ACHN (cell line): ENCODE measurements at regions not wholly inside any gene's neighbourhood (a gene's known extent, or its start where the extent isn't known, plus 50 kb on each side); places are given as distances from the start of the nearest gene placed in this dataset.

ENCODE experiments used
- DNase-seq: peaks from one replicate; pipeline ENCODE4 v3.0.0-alpha.2; 2015
- in situ Hi-C: cut with HindIII; loops from 2 replicates; pipeline ENCODE4 v1.10.0; 2017; ENCODE audit warnings: low sequenced_read_pairs, low pct_ligation_motif_present, low pct_unique_long_range_greater_than_20kb

- in situ Hi-C loops = no loop called here
- no peak for DNase-seq
Measured at GRCh38 chr2:12950174-12950573, 233.4 kb downstream of the TRIB2 start.

- in situ Hi-C loops = no loop called here
- DNase-seq = no peak
Measured at GRCh38 chr2:12950957-12951656, 234.4 kb downstream of the TRIB2 start.

DNA sequence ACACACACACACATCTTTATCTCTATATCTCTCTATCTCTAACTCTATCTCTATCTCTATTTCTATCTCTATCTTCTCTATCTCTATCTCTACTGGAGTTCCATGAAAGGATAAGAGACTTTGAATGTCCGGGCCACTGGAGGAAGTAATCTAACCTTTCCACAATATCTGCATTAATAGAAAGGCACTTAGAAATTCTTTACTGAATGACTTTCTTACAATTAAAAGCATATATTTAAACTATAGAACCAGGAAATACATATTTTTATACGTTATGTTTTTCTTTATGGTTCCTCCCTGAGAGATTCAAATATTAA, 234.9 kb downstream of the TRIB2 start:
- in situ Hi-C loops = no loop called here
- DNase-seq = no peak

- no peak for DNase-seq
- in situ Hi-C loops = no loop called here
Measured at GRCh38 chr2:12953596-12953995, 236.9 kb downstream of the TRIB2 start.

GRCh38 chr2:12955864-12956263, 239.1 kb downstream of the TRIB2 start:
- in situ Hi-C loops = no loop called here
- DNase-seq = no peak

GRCh38 chr2:12957251-12957650, 240.5 kb downstream of the TRIB2 start:
- in situ Hi-C loops = no loop called here

DNA sequence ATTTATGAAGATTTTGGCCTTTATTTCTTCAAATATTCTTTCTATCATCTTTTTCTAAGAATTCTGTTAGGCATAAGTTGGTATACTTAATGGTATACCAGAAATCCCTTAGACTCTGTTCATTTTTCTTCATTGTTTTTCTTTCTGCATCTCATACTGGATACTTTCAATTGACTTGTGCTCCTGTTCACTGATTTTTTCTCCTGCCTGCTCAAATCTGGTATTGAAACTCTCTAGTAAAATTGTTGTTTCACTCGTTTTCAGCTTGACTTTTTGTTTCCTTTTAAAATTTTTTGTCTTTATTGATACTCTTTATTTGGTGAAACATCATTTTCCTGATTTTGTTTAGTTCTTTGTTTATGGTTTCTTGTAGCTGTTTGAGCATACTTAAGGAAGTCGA, 243.2 kb downstream of the TRIB2 start:
- no peak for DNase-seq
- in situ Hi-C loops = no loop called here

More at GRCh38 chr2:12957251-12957650, 240.5 kb downstream of the TRIB2 start:
- no peak for DNase-seq

DNA sequence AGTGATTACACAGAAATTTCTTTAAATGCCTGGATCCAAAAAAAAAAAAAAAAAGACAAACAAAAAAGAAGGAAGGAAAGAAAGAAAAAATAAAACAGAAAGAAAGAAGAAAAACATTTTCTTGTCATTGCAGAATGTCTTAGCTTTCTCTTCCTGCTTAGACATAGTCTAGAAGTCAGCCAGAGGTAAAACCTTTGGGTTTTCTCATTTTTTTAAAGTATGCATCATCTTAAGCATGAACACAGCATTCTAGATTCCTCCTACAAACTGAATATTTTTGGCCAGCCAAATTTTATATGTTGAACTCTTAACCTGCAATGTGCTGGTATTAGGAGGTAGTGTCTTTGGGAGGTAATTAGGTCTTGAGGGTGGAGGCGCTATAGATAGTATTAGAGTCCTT, 243.9 kb downstream of the TRIB2 start:
- in situ Hi-C loops = no loop called here
- DNase-seq = no peak

DNA sequence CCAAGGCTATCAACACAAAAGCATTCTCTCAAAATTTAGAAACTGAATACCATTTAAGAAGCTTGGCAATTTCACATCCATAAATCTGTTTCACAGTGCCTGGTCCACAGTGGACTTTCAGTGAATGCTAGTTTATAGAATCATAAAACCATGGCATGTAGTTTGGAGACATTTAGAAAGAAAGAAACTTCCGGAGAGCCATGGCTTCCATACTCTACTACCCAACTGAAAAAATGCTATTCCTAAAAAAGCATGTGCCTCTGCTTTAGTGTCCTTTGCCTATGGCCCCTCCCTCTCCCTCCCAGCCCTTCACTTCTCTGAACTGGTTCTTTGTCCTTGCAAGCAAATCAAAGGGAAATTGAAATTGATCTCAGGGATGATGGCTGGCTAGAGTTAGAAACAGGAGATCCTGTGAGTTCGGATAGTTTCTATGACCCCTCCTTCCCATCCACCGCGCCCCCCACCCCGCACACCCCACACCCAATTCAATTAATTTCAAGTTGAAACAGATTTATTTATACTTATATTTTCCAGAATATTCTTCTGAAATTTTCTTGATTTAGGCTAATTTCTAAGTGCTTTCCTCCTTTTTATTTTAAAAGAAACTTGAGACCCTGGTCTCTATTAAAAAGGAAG, 248.3 kb downstream of the TRIB2 start:
- in situ Hi-C loops = no loop called here
- no peak for DNase-seq

- peak; percentile 5 for DNase-seq
Measured at GRCh38 chr2:12965540-12966269, 249.0 kb downstream of the TRIB2 start.

GRCh38 chr2:12967804-12968203, 251.1 kb downstream of the TRIB2 start:
- in situ Hi-C loops = no loop called here

More at GRCh38 chr2:12965540-12966269, 249.0 kb downstream of the TRIB2 start:
- in situ Hi-C loops = no loop called here

DNA sequence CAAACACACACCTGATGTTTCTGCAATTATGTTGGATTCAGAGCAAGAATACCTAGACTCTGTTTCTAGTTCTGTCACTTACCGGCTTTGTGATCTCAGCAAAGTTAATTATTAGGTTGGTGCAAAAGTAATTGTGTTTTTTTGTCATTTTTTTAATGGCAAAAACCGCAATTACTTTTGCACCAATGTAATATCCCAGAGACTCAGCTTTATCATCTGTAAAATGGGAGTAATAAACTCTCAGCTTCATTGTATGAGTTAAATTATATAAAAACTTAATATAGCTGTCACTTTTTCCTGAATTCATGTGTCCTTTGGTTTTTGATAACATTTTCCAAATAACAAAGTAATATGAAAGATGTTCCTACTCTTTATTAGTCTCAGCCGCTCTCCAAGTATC, 251.7 kb downstream of the TRIB2 start:
- no peak for DNase-seq
- in situ Hi-C loops = no loop called here

More at GRCh38 chr2:12967804-12968203, 251.1 kb downstream of the TRIB2 start:
- DNase-seq = no peak

DNA sequence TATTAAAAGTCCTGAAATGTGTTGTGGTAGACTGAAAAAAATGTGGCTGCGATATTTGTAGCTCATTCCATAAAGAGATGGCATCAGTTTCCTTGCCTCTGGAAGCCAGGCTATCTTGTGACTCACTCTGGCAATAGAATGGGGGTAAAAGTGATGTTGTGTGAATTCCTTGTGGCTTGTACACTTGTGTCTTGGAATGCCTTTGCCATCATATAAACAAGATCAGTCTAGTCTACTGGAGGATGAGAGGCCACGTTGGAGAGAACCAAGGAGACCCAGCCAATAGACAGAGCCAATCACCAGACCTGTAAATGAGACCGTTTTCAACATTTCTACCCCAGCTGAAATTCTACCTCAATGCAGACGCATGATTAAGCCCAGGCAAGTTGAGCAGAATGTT, 254.1 kb downstream of the TRIB2 start:
- in situ Hi-C loops = no loop called here
- no peak for DNase-seq

GRCh38 chr2:12971581-12972365, 255.0 kb downstream of the TRIB2 start:
- DNase-seq = no peak
- in situ Hi-C loops = no loop called here

- in situ Hi-C loops = no loop called here
- DNase-seq = no peak
Measured at GRCh38 chr2:12978066-12978835, 261.5 kb downstream of the TRIB2 start.

DNA sequence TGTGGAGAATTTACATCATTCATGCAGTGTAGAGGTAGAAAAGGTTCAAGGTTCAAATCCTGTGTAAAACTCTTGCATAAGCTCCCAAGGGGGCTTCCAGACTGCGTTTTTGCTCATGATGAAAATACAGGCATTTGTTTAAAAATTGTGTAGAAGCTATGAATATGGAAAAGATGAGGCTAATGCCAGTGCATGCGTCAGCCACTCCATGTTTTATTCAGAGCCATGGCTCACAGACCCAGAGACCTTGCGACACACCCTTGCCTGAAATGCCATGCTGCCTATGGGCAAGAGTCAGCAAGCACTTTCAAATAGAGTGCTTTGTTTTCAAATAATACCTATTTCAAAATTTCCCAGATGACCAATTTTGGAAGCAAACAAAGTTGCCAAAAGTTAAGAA, 262.3 kb downstream of the TRIB2 start:
- DNase-seq = no peak
- in situ Hi-C loops = no loop called here

DNA sequence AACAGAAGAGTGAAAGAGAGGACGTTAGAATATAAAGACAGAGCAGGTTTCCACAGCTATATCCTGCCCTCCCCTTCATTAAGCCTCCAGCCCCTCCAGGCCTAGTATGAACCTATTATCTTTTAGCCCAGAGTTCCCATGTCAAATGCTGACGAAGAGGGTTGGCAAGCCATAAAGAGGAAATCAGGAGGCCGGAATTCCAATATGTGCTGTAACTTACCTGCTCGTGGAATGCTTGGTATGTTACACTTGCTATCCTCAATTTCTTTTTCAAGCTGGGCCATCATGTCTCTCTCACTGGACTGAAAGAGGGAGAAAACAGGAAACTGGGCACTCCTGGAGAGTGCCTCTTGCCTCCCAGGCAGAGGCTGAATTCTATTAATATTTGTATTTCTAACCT, 264.1 kb downstream of the TRIB2 start:
- in situ Hi-C loops = no loop called here

DNA sequence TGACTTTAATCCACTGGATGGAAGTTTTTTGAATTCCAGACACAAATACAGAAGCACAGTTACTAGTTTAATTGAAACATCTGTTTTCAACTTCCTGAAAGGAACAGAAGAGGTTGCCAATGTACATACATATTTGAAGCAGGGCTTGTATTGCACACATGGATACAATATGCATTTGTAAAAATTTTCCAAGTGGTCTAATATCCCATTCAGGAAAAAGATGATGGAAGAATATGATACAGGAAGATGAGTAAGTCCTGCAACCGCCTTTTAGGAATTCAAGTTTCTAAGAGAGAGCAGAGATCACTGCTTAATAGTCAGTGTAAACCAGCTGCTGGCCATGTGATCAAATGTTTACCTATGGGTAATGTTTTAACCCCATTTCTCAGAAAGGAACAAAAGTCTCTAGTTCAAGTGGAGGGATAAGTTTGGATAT, 265.4 kb downstream of the TRIB2 start:
- no peak for DNase-seq
- in situ Hi-C loops = no loop called here

More for the DNA sequence above, 264.1 kb downstream of the TRIB2 start:
- no peak for DNase-seq
